Glomerular endothelial cell (primary cell): ENCODE measurements at regions not wholly inside any gene's neighbourhood (a gene's known extent, or its start where the extent isn't known, plus 50 kb on each side); places are given as distances from the start of the nearest gene placed in this dataset.
"Not testable (repeated sequence)": the region's sequence is repeated elsewhere in the genome, so short reads cannot be mapped to it uniquely, and the experiment has no call there.

ENCODE experiments used
- DNase-seq: peaks from one replicate; pipeline ENCODE4 v3.0.0-alpha.2; 2011; ENCODE audit warnings: low read depth, low spot score; ENCODE audit errors: extremely low read depth

DNA sequence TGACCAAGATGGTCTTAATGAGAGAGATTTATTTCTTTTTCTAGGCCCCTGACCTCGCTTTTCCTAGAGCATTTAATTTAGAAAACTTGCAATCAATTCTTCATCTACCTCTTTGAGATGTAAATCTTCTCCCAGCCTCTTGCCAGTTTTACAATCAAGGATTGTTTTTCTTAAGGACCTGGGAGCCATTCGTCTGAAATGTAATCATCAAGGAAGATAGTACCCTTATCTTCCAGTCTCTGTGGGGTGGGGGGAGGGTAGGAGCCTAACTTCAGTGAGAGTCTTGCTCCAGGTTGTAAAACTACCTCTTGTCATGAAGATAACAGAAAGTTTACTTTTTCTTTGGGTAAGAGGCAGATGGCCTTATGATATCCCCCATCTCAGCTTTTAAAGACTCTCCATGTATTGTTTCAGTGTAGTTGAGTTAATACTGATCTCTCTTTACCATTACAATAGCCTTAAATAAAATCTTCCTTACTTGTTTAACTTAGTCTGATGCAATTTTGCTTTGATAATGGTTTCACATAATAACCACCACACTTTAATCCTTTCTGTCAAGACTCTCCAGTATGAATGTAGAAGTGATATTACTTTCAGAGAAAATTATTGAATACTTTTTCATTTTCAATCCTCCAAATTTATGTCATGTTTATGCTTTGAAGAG lies 110.2 kb upstream of the CPHXL start:
- no peak for DNase-seq

DNA sequence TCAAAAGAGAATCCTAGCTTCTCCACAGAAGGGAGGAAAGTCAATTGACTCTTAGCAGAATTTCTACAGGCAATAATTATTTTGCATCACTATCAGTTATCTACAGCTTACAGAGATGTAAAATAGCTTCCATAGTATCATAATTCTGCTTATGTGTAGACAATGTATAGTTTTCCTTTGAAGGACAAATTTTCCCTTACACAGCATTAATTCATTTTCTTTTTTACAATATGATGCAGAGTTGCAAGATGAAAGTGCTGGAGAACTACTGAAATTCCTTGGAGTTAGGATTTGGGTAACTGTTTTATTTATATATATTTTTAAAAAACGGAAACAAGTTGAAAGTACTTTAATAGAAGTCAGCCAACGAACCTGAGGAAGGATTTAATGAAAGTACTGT lies 111.0 kb upstream of the CPHXL start:
- no peak for DNase-seq

- DNase-seq, result no peak
Measured at GRCh38 chr16:75837681-75838080, 111.4 kb upstream of the CPHXL start.

GRCh38 chr16:75841517-75841916 lies 115.2 kb upstream of the CPHXL start:
- DNase-seq, result no peak

DNA sequence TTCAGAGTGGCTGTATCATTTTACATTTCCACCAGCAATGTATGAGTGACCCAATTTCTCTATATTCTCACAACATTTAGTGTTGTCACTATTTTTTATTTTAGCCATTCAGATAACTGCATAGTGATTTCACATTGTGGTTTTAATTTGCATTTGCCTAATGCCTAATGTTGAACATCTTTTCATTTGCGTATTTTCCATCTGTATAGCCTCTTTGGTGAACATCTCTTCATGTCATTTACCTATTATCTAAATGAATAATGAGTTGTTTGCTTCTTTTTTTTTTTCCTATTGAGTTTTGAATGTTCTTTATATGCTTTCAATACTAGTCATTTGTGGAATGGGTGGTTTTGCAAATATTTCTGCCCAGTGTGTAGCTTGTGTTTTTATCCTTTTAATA lies 120.9 kb upstream of the CPHXL start:
- DNase-seq, result no peak

- DNase-seq, result no peak
Measured at GRCh38 chr16:75854152-75854551, 127.9 kb upstream of the CPHXL start.

DNA sequence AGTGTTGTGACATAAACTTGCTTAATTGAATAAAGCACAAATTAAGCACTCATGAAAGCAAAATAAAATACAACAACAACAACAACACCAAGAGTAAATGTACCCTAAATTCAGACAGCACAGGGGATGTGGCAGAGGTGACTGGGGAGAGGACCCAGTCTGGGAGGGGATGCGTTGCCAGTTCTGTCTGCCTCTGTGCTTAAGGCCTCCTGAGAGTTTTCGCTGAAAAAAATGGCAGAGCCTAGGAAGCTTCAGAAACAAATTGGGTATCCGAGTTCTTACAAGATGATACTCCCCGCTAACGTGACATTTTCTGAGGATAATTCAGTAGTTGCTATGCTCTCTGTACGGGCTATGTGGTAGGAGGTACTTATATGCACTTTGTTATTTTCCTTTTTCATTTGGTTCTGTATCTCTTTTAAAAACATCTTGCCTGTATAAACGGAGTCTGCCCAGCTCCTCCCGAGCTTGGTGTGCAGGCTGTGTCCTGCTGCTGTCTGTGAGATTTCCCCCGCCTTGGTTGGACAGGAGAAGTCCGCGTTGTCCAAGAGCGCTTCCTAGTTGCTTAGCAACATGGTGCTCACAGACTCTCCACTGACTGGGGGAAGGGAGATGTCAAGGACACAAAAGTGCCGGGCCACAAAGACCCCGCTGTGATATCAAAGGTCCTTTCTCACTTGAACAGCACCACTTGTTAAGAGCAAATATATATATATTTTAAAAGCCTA lies 134.2 kb upstream of the CPHXL start:
- no peak for DNase-seq

- no peak for DNase-seq
Measured at GRCh38 chr16:75861311-75862097, 135.2 kb upstream of the CPHXL start.

DNA sequence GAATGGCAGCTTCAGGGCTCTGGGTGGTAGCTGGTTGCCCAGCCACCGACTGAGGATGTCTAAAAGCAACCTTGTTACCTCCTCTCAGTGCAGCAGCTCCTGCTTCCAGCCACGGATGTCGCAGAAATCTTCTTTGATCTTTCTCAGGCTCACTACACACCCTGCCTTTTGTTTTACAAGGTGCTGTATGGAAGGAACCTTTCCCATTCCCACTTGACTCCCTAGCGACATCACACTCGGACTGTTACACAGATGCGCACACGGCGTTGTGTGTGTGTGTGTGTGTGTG lies 135.8 kb upstream of the CPHXL start:
- no peak for DNase-seq

DNA sequence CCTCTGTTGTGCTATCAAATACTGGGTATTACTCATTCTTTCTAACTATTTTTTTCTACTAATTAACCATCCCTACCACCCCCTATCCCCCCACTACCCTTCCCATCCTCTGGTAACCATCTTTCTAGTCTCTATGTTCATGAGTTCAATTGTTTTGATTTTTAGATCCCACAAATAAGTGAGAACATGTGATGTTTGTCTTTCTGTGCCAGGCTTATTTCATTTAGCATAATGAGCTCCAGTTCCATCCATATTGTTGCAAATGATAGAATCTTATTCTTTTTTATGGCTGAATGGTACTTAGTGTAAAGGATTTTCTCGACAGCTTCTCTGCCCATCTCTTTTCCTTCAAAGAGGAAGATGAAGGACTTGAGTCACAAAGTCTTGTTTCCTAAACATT lies 138.0 kb upstream of the CPHXL start:
- no peak for DNase-seq

GRCh38 chr16:75865736-75866135 lies 139.4 kb upstream of the CPHXL start:
- no peak for DNase-seq

DNA sequence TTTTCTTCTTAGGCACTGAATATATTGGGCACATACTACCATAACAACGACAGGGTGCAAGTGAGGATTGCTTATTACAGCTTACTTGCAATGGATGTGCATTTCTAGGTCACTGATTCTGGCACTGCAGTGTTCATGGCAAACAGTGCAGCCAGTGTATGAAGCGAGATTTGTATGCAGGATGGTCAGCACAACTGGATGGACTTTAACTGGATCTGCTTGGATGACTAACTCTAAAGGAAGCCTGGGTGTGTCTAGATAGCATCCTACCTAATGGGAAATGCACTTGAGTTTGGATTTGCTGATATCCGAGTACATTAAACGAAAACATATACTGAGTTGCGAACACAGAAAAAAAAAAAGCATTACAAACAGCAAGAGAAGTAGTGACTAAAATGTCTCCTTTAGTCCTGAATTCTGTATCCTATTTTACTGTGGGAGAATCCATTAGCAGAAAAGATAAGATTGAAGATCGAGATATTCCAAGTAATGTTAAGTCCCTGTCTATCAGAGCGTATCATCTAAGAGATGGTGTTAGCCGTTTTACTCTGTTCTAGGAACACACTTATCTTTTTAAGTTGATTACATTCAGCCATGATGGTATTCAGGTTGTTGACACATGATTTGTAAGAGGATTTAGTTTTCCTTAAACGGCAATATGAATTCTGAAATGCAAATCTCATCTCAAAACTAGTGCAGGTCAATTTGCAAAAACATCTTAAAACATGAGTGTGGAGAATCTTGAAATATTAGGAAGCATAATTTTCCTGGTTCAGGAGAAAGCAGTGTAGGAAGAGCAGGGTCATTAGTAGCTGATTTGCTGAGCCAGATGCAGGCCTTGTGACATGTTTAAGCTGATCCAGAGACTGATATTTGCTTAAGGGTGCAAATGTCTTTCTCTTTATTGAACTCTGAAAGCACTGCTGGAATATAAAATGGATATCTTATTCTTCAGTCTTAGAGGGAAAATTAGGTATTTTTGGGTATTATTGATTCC lies 142.6 kb upstream of the CPHXL start:
- no peak for DNase-seq

GRCh38 chr16:75881280-75881679 lies 155.0 kb upstream of the CPHXL start:
- DNase-seq, result not testable (repeated sequence)

- no peak for DNase-seq
Measured at GRCh38 chr16:75899163-75899562, 172.9 kb upstream of the CPHXL start.

DNA sequence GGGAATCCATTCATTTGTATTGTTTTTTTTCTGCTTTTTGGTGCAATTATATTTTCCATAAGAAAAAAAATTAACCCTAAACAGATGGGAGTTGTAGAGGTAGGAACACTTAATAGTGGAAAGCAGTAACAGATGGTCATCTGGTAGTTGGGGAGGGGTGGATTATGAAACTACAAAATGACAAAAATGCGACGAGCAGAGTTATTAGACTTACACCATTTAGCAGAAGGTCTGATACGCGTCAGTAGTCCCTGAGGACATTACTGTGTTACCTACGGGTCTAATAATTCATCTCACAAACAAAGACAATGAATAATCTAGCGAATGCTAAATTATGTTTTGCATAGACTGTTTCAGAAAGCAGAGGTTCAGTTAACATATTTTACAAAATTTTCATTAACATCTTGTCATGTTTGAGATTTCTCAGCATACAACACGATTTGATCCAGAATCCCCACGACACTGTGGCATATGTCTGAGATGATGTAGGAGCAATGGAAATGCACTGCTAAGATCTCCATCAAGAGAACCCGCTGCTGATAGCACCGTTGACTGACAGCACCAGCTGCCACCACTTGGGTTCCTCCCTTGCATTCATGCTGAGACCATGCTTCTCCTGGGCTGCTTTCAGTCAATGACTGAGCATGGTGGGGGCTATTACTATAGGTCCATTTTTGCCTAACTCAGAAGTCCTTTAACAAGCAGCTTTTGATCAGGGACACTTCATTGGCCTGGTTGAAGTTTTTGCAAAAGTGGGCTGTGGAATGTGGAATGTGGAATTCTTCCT lies 182.2 kb upstream of the CPHXL start:
- DNase-seq, result no peak

DNA sequence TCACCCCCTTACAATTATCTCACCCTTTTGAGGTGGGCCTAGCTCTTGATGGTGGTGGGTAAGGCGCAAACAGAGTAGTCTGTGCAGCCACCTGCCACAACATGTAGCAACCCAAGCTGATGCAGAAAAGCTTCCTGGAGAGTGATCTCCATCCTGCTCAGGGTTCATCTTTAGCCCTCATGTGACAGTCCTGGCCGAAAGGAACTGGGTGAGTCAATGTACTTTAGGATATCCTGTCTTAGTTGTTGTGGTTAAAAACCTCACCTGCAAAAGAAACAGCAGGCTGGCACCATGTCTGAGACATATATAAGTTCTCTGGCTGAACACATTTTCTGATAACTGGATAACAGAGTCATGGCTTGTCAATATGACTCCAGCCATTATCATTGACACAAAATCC lies 183.5 kb upstream of the CPHXL start:
- no peak for DNase-seq

DNA sequence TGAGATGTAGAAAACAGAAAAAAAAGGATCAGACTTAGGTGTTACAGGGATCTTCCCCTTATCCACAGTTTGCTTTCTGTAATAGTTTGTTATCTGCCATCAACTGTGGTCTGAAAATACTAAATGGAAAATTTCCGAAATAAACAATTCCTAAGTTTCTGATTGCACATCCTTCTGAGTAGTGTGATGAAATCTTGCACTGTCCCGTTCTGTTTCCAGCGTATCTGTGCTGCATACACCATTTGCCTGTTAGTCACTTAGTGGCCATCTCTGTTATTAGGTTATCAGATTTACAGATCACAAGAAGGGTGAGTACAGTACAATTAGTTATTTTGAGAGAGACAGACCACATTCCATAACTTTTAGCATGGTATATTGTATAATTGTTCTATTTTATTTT lies 185.6 kb upstream of the CPHXL start:
- DNase-seq, result no peak

GRCh38 chr16:75913958-75914357 lies 187.7 kb upstream of the CPHXL start:
- DNase-seq, result no peak

DNA sequence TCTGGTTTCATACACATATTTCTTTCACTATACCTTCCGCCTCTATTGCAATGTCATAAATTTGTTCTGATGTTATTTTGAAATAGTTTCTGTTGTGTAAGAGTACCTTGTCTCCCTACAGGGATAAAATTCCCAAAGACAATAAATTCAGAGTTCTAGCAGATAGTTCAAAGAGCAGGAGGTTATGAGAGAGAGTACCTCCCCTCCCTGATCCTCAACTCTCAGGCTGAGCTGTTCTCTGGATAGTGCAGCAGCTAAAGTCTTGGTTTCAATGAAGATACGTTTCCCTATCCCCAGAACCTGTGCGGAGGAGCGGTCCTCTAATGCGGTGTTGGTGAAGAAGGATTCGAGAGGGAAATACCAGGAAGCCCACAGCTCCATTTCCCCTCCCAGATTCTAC lies 190.2 kb upstream of the CPHXL start:
- DNase-seq, result no peak

- DNase-seq, result no peak
Measured at GRCh38 chr16:75918109-75918508, 191.8 kb upstream of the CPHXL start.
